GM20000 (cell line): ENCODE measurements at regions not wholly inside any gene's neighbourhood (a gene's known extent, or its start where the extent isn't known, plus 50 kb on each side); places are given as distances from the start of the nearest gene placed in this dataset.

Source experiments
- DNase-seq: peaks from one replicate; pipeline ENCODE4 v3.0.0; 2012; ENCODE audit warnings: low spot score
- CTCF ChIP-seq: IDR thresholded peaks from 2 replicates; pipeline ENCODE4 v1.5.1; 2012; ENCODE audit warnings: mild to moderate bottlenecking, control low read depth; ENCODE audit errors: extremely low read depth, missing control alignments

- TF ChIP-seq CTCF = no peak
- DNase-seq = no peak
Measured at GRCh38 chr21:27423038-27423437, 456.1 kb upstream of the ADAMTS5 start.

GRCh38 chr21:27422435-27422834 is 455.5 kb upstream of the ADAMTS5 start:
- no peak for DNase-seq
- no peak for TF ChIP-seq CTCF

GRCh38 chr21:27421654-27422053 is 454.8 kb upstream of the ADAMTS5 start:
- DNase-seq = no peak
- no peak for TF ChIP-seq CTCF

- no peak for DNase-seq
Measured at GRCh38 chr21:27419153-27419552, 452.3 kb upstream of the ADAMTS5 start.

GRCh38 chr21:27418346-27418745 is 451.5 kb upstream of the ADAMTS5 start:
- no peak for DNase-seq
- no peak for TF ChIP-seq CTCF

More at GRCh38 chr21:27419153-27419552, 452.3 kb upstream of the ADAMTS5 start:
- TF ChIP-seq CTCF = no peak

GRCh38 chr21:27412530-27412929 is 445.6 kb upstream of the ADAMTS5 start:
- TF ChIP-seq CTCF = no peak
- DNase-seq = no peak

GRCh38 chr21:27408826-27409225 is 441.9 kb upstream of the ADAMTS5 start:
- TF ChIP-seq CTCF = no peak
- no peak for DNase-seq

- TF ChIP-seq CTCF = no peak
- DNase-seq = no peak
Measured at GRCh38 chr21:27407271-27407670, 440.4 kb upstream of the ADAMTS5 start.
